ENCODE measurements at regions not wholly inside any gene's neighbourhood (a gene's known extent, or its start where the extent isn't known, plus 50 kb on each side); places are given as distances from the start of the nearest gene placed in this dataset.

- DNase-seq (ENCODE audit: low read depth, low spot score), result no peak
- no peak overlapping the region for H3K4me3 ChIP-seq (ENCODE audit: low read depth, low read length)
- no peak overlapping the region for H3K27ac ChIP-seq (ENCODE audit: low read depth, low read length)
- CTCF ChIA-PET, result no interaction called here
- H3K9me3 ChIP-seq (ENCODE audit: control insufficient read depth, insufficient read depth, low read length), result peaks cover 3% of the 10 kb centered on the region; the same call in 1 of the 2 replicates
- TF ChIP-seq CTCF (IDR thresholded peaks at IDR 0.05; ENCODE audit: low read depth, low read length), result no peak
- POLR2A ChIA-PET, result no interaction called here
- H3K27me3 ChIP-seq (ENCODE audit: control insufficient read depth, insufficient read depth, low read length), result no peaks in the 10 kb centered on the region
Measured at GRCh38 chr21:19566975-19567374, 1163.4 kb upstream of the TMPRSS15 start.

GRCh38 chr21:19577381-19577780 lies 1173.8 kb upstream of the TMPRSS15 start:
- no peak for TF ChIP-seq CTCF (IDR thresholded peaks at IDR 0.05; ENCODE audit: low read depth, low read length)
- DNase-seq (ENCODE audit: low read depth, low spot score), result no peak
- no peak overlapping the region for H3K27ac ChIP-seq (ENCODE audit: low read depth, low read length)
- ChIA-PET CTCF (no interaction called here), POLR2A (no interaction called here)
- H3K4me3 ChIP-seq (ENCODE audit: low read depth, low read length), result no peak overlapping the region
- H3K27me3 ChIP-seq (ENCODE audit: control insufficient read depth, insufficient read depth, low read length), result no peaks in the 10 kb centered on the region
- H3K9me3 ChIP-seq (ENCODE audit: control insufficient read depth, insufficient read depth, low read length), result peaks cover 4% of the 10 kb centered on the region; the same call in 1 of the 2 replicates

- H3K4me3 ChIP-seq (ENCODE audit: low read depth, low read length), result no peak overlapping the region
- no peak for DNase-seq (ENCODE audit: low read depth, low spot score)
- ChIA-PET CTCF (no interaction called here), POLR2A (no interaction called here)
- H3K27me3 ChIP-seq (ENCODE audit: control insufficient read depth, insufficient read depth, low read length), result no peaks in the 10 kb centered on the region
- peaks cover 9% of the 10 kb centered on the region for H3K9me3 ChIP-seq (ENCODE audit: control insufficient read depth, insufficient read depth, low read length)
- H3K27ac ChIP-seq (ENCODE audit: low read depth, low read length), result no peak overlapping the region
- TF ChIP-seq CTCF (IDR thresholded peaks at IDR 0.05; ENCODE audit: low read depth, low read length), result no peak
Measured at GRCh38 chr21:19590044-19590443, 1186.5 kb upstream of the TMPRSS15 start.

GRCh38 chr21:19603011-19603593 lies 1199.5 kb upstream of the TMPRSS15 start:
- peaks cover 10% of the 10 kb centered on the region; the same call in 1 of the 2 replicates for H3K9me3 ChIP-seq (ENCODE audit: control insufficient read depth, insufficient read depth, low read length)
- ChIA-PET POLR2A (no interaction called here), CTCF (no interaction called here)
- no peaks in the 10 kb centered on the region for H3K27me3 ChIP-seq (ENCODE audit: control insufficient read depth, insufficient read depth, low read length)
- TF ChIP-seq CTCF (IDR thresholded peaks at IDR 0.05; ENCODE audit: low read depth, low read length), result no peak
- no peak overlapping the region for H3K27ac ChIP-seq (ENCODE audit: low read depth, low read length)
- no peak for DNase-seq (ENCODE audit: low read depth, low spot score)
- no peak overlapping the region for H3K4me3 ChIP-seq (ENCODE audit: low read depth, low read length)

GRCh38 chr21:19608101-19608621 lies 1204.6 kb upstream of the TMPRSS15 start:
- ChIA-PET POLR2A (no interaction called here), CTCF (no interaction called here)
- H3K4me3 ChIP-seq (ENCODE audit: low read depth, low read length), result no peak overlapping the region
- peaks cover 8% of the 10 kb centered on the region; the same call in 1 of the 2 replicates for H3K9me3 ChIP-seq (ENCODE audit: control insufficient read depth, insufficient read depth, low read length)
- no peaks in the 10 kb centered on the region for H3K27me3 ChIP-seq (ENCODE audit: control insufficient read depth, insufficient read depth, low read length)
- no peak overlapping the region for H3K27ac ChIP-seq (ENCODE audit: low read depth, low read length)
- DNase-seq (ENCODE audit: low read depth, low spot score), result no peak
- TF ChIP-seq CTCF (IDR thresholded peaks at IDR 0.05; ENCODE audit: low read depth, low read length), result no peak

Data from AG04450 (cell line).